A673 (cell line): ENCODE measurements at regions not wholly inside any gene's neighbourhood (a gene's known extent, or its start where the extent isn't known, plus 50 kb on each side); places are given as distances from the start of the nearest gene placed in this dataset.

Experiments
- CTCF ChIP-seq: fragments of 300-800, 200-600 bp; sonication (generic); conservative IDR thresholded peaks from 2 replicates; pipeline ENCODE4 v1.5.1; 2017; ENCODE audit warnings: low read depth, mild to moderate bottlenecking, antibody characterized with exemption, low read length, moderate library complexity, mixed read lengths
- EZH2 ChIP-seq: fragments of 200-600 bp; sonication (generic); IDR thresholded peaks from 2 replicates; pipeline ENCODE4 v1.6.1; 2017; ENCODE audit warnings: borderline replicate concordance, low read depth, mild to moderate bottlenecking, mixed read lengths, antibody characterized with exemption, low read length; ENCODE audit not compliant: poor library complexity, severe bottlenecking

- no peak for TF ChIP-seq CTCF
- TF ChIP-seq EZH2: no peak
These were observed 556.6 kb upstream of the ZNF804A start for GRCh38 chr2:184041777-184042176.
